HG02678 (cell line): ENCODE measurements at regions not wholly inside any gene's neighbourhood (a gene's known extent, or its start where the extent isn't known, plus 50 kb on each side); places are given as distances from the start of the nearest gene placed in this dataset.
"Not testable (repeated sequence)": the region's sequence is repeated elsewhere in the genome, so short reads cannot be mapped to it uniquely, and the experiment has no call there.

Experiments
- ATAC-seq: cut with Tn5 transposase; IDR thresholded peaks from one replicate; pipeline ENCODE4 v1.9.1; 2021; ENCODE audit warnings: mild to moderate bottlenecking, moderate library complexity; ENCODE audit not compliant: unreplicated experiment

DNA sequence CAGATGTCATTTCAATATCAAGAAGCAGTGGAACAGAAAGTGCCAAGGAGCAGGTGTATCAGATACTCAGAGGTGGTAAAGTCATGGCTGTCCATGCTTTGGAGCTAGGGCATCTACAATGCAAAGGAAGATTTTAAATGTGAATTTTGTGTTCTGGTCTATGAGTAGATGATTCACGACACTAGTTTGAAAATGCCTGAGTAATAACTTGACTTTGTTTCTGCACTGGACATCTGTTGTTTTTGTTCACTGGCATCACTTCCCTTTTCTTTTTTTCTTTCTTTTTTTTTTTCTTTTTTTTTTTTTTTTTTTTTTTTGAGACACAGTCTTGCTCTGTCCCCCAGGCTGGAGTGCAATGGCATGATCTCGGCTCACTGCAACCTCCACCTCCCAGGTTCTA, 460.7 kb upstream of the PAPPA start:
- not testable (repeated sequence) for ATAC-seq

DNA sequence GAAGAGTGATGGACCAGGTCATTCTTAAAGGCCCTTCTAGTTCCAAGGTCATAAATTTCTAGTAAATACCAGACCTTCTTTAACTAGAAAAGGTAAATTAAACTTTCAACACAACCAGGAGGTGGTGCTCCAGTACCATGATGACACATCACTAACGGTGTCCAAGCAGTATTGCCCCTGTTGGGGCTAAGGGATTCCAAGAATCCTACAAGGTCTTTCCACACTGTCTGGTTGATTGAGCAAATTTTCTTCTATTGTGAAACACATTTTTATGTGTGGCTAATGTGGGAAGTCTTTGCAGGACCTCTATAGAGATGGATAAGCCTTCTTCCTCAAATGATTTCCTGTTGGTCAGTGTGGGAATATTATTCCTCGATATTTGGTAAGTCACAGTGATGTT, 459.6 kb upstream of the PAPPA start:
- no peak for ATAC-seq

DNA sequence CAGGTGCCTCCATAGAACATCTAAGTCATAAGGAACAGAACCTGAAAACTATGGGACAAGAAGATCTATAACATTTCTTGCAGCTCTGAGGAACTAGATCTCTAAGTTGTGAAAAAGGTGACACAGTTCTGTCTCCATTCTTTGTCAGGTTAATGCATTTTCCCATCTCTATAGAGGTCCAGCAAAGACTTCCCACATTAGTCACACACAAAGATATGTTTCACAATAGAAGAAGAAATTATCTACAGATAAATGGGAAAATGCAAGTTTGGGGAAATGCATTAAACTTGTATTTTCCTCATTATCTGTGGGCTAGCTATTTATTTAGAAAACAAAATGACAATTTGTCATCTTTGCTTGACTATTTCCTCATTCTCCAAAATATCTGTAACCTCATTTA, 458.6 kb upstream of the PAPPA start:
- ATAC-seq, result no peak

DNA sequence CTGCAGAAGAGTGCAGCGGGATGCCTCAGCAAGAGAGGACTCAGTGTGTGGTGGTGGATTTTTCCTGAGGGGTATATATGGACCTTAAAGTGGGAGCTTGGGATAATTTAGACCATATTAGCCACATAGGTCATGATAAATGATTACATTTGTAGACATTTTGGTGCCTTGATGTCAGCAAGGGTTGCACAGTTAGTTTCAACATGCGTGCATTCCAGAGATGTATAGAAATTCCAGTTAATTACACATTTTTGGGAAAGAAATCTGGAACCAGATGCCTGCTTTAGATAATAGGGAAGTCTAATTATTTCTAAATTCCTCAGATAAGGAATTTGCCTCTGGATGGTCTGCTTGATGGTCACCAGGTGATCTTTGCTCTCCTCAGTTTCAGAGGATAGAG, 440.6 kb upstream of the PAPPA start:
- no peak for ATAC-seq

DNA sequence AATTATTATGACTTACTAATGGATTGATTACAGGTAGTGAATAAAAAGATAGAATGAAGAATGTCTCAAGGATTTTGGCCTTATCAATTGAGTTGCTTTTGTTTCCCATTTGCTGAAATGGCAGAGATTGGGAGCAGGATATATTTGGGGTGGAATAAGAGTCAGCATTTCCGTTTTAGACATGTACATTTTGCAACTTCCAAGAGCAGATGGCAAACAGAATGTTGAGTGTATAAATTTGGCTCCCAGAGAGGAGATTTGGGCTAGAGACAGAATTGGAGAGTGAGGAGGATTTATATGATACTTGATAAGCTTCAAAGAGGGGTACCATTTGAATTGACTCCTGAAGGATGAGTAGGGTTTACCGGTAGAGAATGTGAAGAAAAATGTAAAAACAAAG, 437.9 kb upstream of the PAPPA start:
- ATAC-seq, result no peak

DNA sequence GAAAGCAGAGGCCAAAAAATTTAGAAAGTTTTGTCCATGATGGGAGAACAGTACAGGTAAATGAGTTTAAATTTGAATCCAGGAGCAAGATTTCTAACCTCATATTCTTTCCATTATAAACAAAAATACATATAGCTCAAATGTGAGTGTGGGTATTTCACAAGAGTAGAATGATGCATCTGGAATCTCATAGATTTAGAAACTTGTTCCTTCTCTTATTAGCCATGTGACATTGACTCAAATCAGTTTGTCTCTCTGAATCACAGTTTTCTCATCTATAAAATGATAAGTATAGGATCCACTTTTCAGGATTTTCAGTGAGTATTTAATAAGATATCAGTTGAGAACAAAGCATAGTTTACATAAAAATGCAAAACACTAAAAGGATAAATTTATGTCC, 436.3 kb upstream of the PAPPA start:
- no peak for ATAC-seq

DNA sequence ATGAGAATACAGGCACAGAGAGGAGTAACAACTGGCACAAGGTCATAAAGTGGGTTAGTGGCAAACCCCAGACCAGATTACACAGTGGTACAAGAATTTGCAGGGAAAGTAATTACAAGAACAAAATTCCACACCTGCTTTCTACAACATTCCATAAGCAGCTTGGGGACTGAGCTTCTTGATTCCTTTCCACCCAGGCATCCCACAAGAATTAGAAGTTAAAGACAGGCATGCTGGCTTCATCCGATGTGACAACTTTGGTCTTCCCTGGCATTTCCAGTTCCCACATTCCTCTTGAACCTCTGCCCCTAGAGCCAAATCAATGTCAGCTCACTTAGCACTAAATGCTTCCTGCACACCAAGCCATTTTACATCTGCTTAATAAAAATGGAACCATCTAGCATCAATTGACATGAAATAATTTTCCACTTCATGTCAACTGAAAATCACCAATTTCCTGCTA, 435.8 kb upstream of the PAPPA start:
- ATAC-seq, result no peak

DNA sequence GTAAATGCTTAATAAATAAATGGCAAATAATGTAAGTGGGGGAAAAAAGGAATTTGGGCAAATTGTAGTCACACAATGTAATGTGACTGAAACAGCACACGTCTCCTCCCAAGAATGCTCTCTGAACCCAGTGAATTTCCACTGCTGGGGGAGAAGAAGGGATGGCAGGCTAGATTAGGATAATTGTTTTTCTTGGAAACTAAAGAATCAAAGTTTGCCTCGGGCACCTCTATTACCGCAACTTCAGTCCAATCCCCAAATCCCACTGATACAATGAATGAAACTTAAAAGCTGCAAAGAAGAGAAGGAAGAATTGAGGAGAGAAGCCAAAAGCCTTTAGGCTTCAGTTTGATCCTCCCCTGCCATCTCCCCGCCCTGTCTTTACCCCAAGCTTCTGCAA, 423.2 kb upstream of the PAPPA start:
- ATAC-seq, result no peak

DNA sequence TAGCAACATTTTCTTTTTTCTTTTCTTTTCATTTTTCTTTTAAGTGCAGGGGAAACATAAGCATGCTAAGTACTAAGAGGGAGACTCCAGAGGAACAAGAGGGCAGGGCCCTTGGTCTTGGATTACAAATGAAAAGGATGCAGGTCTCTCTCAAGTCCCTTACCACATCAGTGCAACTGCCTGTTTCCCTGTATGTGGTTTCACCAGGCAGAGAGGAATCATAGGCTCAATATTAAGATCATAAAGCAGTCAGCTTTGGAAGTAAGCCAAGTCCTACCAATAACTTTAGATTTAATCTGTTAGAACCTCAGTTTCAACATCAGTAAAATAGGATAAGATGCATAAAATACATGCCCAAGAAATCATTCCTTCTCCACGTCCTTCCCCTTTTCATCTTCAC, 422.7 kb upstream of the PAPPA start:
- ATAC-seq, result no peak

DNA sequence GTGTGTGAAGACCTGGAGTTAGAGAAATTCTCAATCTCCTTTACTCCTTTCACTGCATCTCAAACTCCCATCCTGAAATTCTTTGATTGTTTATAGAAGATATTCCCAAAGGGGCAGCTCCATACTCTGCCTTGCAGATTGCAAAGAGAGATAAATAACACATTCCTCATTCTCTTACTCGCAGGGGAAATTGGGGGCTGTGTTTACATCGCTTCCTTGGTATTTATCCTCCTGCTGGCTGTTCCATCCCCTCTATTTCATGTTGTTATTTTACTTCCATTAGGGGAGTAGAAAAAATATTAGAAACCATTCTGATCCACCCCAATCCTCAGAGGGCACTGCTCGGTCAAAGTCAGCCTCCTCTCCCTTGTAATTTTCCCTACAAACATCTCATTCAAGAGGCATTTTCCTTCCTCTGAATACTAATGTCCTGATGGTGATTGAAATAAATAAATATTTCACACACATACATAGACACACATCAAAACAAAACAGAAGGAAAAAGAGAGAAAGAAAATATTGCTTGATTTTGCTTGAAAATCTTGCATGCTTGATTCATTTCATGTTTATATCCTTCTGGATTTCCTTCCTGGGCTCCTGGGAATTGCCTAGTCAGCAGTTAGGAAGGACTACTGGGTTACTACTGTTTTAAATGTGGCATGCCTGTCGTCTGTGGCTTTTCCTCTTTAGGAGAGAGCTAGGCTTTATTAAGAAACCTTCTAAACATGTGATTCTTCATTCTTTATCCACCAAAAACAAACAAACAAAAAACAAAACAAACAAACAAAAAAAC, 420.1 kb upstream of the PAPPA start:
- ATAC-seq, result no peak

DNA sequence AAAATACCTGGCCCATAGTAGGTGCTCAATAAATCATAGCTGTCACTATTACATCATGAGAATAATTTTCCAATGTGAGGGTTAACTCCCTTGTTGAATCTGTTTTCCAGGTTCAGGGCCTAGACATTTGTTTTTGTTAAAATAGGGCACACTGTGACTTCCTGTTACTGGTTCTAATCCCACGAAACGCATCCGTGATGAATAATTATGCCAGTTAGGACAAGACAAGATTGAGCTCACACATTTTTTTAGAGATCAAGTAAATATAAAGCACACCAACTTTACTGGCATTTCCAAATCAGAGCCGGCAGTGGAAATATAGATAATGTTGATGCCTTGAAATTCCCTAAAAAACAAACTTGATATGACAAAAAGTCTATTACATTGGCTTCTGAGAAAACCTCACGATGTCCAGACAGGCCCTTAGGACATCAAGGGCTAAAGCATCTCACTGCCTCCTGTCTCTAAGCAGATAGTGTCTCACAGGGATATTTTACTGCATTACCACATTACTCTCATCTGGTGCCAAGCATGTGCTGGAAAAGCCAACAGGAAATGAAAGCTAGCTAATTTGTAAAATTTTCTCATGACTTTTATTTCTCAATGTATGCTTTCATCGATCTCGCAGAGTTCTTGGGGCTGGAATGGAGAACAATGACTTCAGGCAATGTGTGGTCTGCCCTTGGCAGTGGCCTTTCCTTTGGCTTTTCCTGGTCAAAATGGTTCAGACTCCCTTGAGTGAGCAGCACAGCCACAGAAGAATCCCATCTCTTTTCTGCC, 414.3 kb upstream of the PAPPA start:
- no peak for ATAC-seq

DNA sequence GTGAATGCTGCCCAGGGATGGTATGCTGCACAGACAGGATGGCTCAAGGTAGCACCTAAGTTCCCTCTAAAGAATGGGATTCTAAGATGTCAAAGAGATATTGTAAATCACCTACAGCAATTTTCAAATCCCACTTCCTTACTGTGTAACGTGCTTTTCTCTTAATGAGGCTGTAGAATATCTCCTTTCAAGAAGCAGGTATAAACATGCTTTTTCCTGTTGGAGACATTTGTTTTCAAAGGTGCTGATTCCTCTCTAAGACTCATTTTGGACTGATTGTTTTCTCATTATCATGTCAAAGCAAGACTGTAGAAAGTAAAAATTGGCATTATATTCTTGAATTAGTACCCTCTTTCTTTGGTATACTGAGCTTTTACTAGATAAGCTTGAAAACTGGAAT, 412.6 kb upstream of the PAPPA start:
- ATAC-seq, result no peak

DNA sequence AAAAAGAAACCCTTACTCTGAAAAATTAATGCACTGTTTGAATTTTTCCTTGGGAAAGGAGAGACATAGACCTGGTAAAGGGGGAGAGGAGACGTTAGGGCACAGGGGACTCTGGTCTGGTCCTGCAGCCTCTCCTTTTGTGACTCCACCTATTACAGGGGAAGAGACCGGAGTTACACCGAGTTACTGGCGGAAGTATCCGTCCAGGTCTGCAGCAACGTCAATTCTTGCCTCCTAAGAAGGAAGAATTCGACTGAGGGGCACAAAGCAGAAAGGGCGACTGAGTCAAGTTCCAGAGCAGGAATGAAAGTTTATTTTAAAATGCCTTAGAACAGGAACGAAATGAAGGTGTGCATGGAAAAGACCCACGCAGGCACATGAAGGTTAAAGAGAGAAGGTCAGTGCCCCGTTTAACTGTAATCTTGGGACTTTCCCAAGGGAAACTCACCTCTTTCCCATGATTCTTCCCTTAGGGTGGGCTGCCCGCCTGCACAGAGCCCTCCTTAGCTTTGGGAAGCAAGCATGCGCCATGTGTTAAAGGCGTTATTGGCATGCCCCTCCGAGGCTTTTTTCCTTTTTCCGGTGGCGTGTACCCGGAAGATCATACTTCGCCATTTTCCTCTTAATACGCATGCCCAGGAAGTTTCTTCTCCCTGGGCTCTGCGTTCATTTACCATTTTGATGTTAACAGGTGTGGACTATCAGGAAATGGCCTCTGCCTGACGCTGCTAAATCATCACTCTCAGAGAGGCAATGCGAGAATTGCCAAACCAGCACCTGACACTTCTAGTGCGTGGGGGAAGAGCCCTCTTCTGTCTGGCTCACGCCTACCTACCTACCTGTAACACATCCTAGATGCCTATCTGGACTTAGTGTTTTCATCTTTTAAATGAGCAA, 409.6 kb upstream of the PAPPA start:
- ATAC-seq, result no peak

DNA sequence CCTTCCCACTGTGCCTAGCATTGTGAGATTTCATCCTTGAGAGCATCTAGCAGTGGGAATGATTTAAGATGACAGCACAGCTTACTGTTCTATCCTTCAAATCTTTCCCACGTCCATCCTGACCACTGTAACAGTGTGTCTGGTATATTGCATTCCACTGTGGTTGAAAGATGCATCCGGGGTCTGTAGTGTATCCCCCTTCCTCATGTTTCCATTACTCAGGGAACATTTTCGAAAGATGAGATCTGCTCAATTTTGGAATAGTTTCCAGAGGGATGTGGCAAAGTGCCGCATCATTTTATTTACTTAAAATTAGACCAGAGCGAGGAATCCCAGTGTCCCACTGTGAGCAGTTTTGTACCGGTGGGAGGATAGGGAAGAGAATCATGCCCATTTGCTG, 407.1 kb upstream of the PAPPA start:
- ATAC-seq, result no peak

DNA sequence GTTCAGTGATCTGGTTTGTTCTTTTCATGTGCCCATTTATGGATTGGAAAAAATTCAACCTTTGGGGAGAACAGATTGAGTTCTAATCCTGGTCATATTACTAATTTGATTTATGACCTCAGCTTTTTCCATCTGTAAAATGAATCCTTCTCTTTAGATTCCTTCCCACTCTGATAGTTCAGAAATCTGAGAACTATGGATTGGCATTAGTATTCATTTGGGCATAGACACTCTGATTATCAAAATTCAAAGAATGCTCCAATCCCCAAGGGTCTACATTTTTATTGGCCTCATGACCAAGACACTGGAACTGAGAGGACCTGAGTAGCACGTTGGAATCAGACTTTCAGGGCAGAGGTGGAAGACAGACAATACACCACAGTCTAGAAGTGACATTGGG, 405.9 kb upstream of the PAPPA start:
- ATAC-seq, result no peak

DNA sequence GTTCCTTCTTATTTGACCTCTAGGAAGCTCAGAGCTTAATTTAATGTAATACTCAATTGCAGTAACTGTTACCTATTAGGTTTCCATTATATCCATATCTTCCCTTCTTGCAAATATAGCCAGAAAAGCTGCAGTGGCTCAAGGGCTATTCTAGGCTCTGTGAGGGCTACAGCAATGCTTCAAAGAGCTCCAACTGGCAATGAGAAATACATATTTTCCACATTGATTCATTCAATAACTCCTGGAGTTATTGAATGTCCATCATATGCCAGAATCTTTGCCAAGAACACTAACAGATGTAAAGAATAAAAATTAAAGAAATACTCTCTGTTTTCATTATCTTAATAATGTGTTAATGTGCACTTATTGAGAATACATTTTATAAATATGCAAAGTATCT, 396.9 kb upstream of the PAPPA start:
- ATAC-seq, result no peak

DNA sequence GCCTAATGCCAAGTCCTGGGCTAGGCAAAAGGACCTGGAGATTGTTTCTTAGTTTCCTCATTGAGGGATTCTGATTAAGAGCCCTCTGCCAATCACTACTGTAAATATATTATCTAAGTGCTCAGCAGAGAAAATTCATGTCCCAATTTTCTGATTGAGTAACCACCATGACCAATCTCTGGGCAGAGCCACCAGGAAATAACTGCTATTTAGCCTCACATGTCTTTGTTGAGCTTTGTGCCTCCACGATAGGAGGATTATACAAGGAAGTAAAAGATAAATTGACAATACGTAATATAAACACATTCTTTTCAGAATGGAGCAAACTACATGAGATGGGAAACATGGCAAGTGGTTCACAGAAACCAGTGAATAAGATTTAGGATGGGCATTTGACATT, 396.1 kb upstream of the PAPPA start:
- ATAC-seq, result no peak

DNA sequence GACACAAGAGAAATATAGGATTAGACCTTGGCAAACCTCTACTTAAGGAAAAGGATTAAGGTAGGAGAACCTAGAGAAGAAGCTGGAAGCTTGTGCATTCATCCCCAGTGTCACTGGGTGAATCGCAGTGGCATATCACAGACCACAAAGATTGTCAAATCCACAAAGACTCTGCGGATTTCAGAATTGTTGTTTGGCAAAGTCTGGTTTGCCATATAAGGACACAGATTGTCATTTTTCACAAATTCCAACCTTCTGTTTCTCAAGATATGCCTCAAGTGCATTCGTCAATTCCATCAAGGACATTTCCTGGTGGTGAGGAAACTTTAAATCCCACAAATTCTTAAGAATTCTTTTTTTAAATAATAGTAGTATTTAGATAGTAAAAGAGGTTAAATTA, 395.1 kb upstream of the PAPPA start:
- no peak for ATAC-seq

DNA sequence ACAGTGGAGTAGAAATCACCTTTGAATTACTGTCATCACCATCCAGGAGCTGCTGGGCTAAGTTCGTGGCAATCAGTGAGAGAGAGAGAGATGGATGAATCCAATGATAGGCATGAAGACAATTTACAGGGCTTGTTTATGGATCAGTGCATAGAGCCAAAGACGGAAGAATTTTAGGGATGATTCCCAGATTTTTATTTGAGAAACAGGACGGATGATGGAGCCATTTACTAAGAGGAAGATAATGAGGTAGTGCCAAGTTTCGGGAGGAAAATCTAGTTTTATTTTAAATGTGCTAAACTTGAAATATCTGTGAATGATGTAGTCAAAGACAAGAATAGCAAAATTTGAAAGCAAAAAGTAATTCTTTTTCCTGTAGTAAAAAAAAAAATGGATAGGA, 394.2 kb upstream of the PAPPA start:
- no peak for ATAC-seq

DNA sequence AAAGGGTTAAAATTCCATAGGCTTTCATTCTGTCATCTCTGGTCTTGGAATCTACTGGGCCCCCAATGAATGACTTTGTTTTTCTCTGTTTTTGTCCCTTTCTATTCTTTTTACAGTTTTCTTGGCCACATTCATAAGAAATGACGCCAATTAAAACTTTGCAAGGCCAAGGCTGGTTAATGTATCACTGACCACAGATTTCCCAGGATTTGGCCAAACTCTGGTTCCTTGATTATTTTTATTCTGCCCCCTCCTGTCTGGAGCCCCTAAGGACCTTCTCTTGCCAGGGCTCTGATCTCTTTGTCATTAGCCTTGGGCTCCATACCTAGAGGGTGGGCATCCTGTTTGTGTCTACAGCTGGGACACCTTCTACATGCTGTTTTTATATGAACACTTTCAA, 388.9 kb upstream of the PAPPA start:
- ATAC-seq, result no peak

DNA sequence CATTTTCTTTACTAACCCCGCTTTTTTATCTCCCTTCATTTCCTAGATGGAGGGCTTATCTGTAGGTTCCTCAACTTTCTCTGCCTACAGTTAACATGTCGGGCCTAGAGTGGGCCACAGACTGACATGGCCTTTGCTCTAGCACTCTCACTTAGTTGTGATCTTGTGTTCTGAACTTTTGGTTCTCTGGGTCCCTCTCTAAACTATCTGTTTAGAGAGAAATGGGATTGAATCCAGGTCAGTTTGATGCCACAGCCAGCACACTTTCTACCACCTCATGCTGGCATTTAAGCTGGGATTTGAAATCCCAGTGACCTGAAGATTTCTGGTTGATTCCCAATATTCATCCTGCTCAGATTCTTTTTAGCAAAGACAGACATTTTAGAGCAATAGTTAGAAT, 388.5 kb upstream of the PAPPA start:
- no peak for ATAC-seq
